GM10266 (cell line): ENCODE measurements at regions not wholly inside any gene's neighbourhood (a gene's known extent, or its start where the extent isn't known, plus 50 kb on each side); places are given as distances from the start of the nearest gene placed in this dataset.
"Not testable (repeated sequence)": the region's sequence is repeated elsewhere in the genome, so short reads cannot be mapped to it uniquely, and the experiment has no call there.

Source experiments
- DNase-seq: peaks from one replicate; pipeline ENCODE4 v3.0.0; 2012; ENCODE audit errors: extremely low spot score
- CTCF ChIP-seq: IDR thresholded peaks from 2 replicates; pipeline ENCODE4 v1.5.1; 2012; ENCODE audit warnings: mild to moderate bottlenecking, low read depth; ENCODE audit not compliant: control insufficient read depth, insufficient read depth; ENCODE audit errors: missing control alignments

GRCh38 chr10:45093945-45094344, 93.2 kb downstream of the ZNF22 start:
- no peak for DNase-seq
- TF ChIP-seq CTCF: no peak

- TF ChIP-seq CTCF: no peak
- DNase-seq: no peak
These were observed 94.6 kb downstream of the ZNF22 start for GRCh38 chr10:45095286-45095685.

DNA sequence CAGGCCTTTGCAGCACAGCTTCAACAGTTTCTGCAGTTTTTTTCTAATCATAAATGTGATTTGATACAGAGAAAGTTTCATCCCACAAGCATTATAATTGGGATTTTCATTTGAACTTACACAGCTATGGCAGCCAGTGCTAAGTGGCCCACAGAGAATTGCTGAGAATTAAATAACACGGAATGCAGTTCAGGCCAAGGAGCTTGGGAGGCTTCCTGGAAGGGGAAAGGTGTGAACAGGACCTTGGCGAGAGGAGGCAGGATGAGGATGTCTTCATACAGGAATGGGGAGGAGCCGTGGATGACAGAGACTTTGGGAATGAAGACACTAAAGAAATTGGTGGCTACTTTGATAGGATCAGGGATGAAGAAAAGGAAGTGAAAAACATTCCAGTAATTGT, 95.3 kb downstream of the ZNF22 start:
- DNase-seq: no peak
- no peak for TF ChIP-seq CTCF

GRCh38 chr10:45100429-45100828, 99.7 kb downstream of the ZNF22 start:
- no peak for DNase-seq
- TF ChIP-seq CTCF: no peak

GRCh38 chr10:45104674-45105073, 104.0 kb downstream of the ZNF22 start:
- DNase-seq: no peak
- no peak for TF ChIP-seq CTCF

DNA sequence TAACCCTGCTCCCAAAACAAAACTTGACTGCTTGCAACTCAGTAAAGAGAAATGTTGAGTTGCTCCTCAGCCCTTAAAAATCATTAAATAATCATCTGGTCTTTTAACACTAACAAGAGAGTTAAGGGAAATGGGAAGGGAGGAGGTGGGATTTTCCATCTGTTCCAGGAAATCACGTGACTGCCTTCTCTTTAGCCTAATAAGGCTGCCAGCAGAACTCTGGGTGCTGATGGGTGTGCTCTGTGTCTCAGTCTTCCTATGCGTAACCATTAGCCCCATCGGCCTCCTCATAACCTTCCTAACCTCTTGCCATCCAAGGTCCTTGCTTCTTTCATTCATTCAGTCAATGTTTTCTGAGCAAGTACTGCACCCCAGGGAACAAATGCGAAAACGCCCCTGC, 104.6 kb downstream of the ZNF22 start:
- not testable (repeated sequence) for DNase-seq

GRCh38 chr10:45106236-45106856, 105.6 kb downstream of the ZNF22 start:
- no peak for TF ChIP-seq CTCF
- no peak for DNase-seq

GRCh38 chr10:45111509-45111908, 110.8 kb downstream of the ZNF22 start:
- DNase-seq: no peak
- no peak for TF ChIP-seq CTCF

DNA sequence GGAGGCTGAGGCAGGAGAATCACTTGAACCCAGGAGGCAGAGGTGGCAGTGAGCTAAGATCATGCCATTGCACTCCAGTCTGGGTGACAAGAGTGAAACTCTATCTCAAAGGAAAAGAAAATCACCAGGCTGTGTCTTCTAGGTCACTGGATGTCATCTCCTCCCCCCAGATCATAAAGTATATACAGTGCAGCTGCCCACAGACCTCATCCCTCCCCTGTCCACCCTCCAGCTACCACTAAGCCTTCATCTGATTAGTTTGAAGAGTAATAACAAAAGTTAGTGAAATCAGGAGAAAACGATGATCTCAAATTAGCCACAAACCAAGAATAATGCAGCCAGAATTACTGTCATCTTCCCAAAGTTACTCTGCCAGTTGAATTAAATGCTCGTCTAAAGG, 117.2 kb downstream of the ZNF22 start:
- DNase-seq: not testable (repeated sequence)
